AG10803 (cell line): ENCODE measurements at regions not wholly inside any gene's neighbourhood (a gene's known extent, or its start where the extent isn't known, plus 50 kb on each side); places are given as distances from the start of the nearest gene placed in this dataset.

Experiments used
- DNase-seq: peaks from one replicate; pipeline ENCODE4 v3.0.0; 2010; ENCODE audit warnings: low read depth
- H3K4me3 ChIP-seq: 2 replicates; pipeline ENCODE4 v1.5.1; 2011; ENCODE audit warnings: mild to moderate bottlenecking, low read length, control low read depth
- CTCF ChIP-seq: conservative IDR thresholded peaks from 2 replicates; pipeline ENCODE4 v1.5.1; 2011; ENCODE audit warnings: mild to moderate bottlenecking, low read length, control low read depth, inconsistent platforms

- DNase-seq: no peak
- TF ChIP-seq CTCF: no peak
- H3K4me3 ChIP-seq: no peak overlapping the region
These were observed 1381.0 kb upstream of the MIR17HG start for GRCh38 chr13:89966524-89966923.

- no peak for DNase-seq
- no peak overlapping the region for H3K4me3 ChIP-seq
- no peak for TF ChIP-seq CTCF
These were observed 1379.8 kb upstream of the MIR17HG start for GRCh38 chr13:89967701-89968100.

DNA sequence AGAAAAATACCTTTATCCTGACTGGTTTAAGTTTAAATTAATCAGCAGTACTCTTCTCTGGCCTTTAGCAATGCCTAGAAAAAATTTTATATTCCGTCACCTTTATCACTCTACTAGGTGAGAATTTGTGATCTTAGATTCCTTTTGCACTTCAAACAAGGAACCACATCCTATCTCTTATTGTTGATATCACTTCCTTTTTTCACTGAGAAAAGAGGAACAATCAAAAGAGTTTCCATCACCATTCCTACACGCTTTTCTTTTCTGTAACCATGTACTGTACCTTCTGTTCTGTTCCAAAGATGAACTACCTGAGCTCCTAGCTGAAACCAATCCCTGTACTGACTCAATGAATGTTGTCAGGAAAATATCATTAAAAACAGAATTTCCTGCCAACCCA, 1379.0 kb upstream of the MIR17HG start:
- H3K4me3 ChIP-seq: no peak overlapping the region
- DNase-seq: no peak
- TF ChIP-seq CTCF: no peak

DNA sequence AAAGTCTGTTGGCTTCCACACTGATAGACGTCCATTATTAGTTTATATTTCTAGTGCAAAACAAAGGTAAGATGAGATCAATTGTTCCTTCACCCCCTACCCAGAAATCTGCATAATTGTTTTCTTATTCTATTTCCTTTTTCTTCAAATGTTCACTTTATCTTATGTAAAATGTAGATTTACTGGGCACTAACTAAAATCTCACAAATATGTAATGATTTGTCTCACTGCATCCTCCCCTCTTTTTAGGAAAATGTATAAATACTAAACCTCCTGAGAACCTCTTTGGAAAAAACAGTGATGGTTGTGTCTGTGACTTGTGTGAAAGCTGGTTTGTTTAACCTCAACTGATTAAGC, 1377.2 kb upstream of the MIR17HG start:
- H3K4me3 ChIP-seq: no peak overlapping the region
- DNase-seq: no peak
- TF ChIP-seq CTCF: no peak

GRCh38 chr13:89977203-89977602, 1370.3 kb upstream of the MIR17HG start:
- DNase-seq: no peak
- H3K4me3 ChIP-seq: no peak overlapping the region
- TF ChIP-seq CTCF: no peak

DNA sequence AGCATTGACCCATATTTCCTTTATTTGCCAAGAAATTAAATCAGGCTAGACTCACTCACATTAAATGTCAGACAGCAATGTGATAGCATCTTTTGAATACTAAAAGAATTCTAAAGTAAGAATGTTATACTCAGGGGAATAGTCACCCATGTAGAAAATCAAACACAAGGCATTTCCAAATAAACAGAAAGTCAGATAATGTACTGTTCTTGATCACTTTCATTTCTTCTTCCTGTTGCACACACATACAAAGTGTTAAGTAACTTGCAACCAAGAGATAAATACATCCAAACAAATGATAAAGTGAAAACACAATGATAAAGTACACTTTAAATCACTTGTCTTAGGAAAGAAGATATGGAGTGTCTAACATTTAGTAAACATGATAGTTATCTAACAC, 1366.6 kb upstream of the MIR17HG start:
- no peak for DNase-seq
- no peak overlapping the region for H3K4me3 ChIP-seq
- TF ChIP-seq CTCF: no peak

- peak; percentile 40 for DNase-seq
- TF ChIP-seq CTCF: no peak
- no peak overlapping the region for H3K4me3 ChIP-seq
These were observed 1364.9 kb upstream of the MIR17HG start for GRCh38 chr13:89982407-89983095.
